22Rv1 (cell line): ENCODE measurements at regions not wholly inside any gene's neighbourhood (a gene's known extent, or its start where the extent isn't known, plus 50 kb on each side); places are given as distances from the start of the nearest gene placed in this dataset.

ENCODE experiments used
- H3K27ac ChIP-seq: fragments of 450-650 bp; 2 replicates; pipeline ENCODE4 v1.5.1; 2017
- CTCF ChIP-seq: fragments of 450-650 bp; IDR thresholded peaks from 2 replicates; pipeline ENCODE4 v1.5.1; 2017; ENCODE audit warnings: mild to moderate bottlenecking
- ZFX ChIP-seq: fragments of 450-650 bp; IDR thresholded peaks from 2 replicates; pipeline ENCODE4 v1.6.1; 2017; ENCODE audit warnings: antibody characterized with exemption, borderline replicate concordance

GRCh38 chr20:39399463-39399862, 437.3 kb downstream of the DHX35 start:
- H3K27ac ChIP-seq: no peak overlapping the region
- TF ChIP-seq ZFX (no peak), CTCF (no peak; the same call in 1 of the 2 replicates)

GRCh38 chr20:39398656-39399055, 436.5 kb downstream of the DHX35 start:
- TF ChIP-seq CTCF (no peak), ZFX (no peak)
- no peak overlapping the region for H3K27ac ChIP-seq

GRCh38 chr20:39397646-39398045, 435.5 kb downstream of the DHX35 start:
- no peak overlapping the region for H3K27ac ChIP-seq
- no peak for TF ChIP-seq ZFX
- no peak for TF ChIP-seq CTCF

- no peak overlapping the region for H3K27ac ChIP-seq
- TF ChIP-seq ZFX (no peak), CTCF (no peak)
Observed at GRCh38 chr20:39395478-39396291, 433.5 kb downstream of the DHX35 start.

- H3K27ac ChIP-seq: no peak overlapping the region
- TF ChIP-seq ZFX: no peak
- no peak for TF ChIP-seq CTCF
Observed at GRCh38 chr20:39394461-39394860, 432.3 kb downstream of the DHX35 start.

GRCh38 chr20:39390186-39390585, 428.0 kb downstream of the DHX35 start:
- H3K27ac ChIP-seq: no peak overlapping the region
- TF ChIP-seq CTCF (no peak), ZFX (no peak)

- no peak overlapping the region for H3K27ac ChIP-seq
- no peak for TF ChIP-seq CTCF
Observed at GRCh38 chr20:39381595-39381994, 419.5 kb downstream of the DHX35 start.
